ENCODE measurements at regions not wholly inside any gene's neighbourhood (a gene's known extent, or its start where the extent isn't known, plus 50 kb on each side); places are given as distances from the start of the nearest gene placed in this dataset.

DNA sequence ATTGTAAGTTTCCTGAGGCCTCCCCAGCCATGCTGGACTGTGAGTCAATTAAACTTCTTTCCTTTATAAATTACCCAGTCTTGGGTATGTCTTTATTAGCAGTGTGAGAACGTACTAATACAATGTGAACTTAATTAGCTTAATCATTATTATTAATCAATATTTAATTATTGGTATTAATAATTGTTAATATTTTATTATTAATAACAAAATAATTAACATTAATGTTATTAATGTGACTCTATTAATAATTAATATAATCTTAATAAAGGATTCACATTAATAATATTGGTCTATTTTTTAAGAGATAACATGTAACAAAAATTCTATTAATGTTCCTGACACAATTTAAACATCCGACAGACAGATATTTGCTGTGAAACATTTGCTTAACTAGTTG, 164.9 kb upstream of the ATF7IP start:
- ATAC-seq (no peak), DNase-seq (no peak)
- Mint-ChIP-seq H3K27me3 (peaks cover 3% of the 10 kb centered on the region), H3K9me3 (no peaks in the 10 kb centered on the region), H3K4me1 (ENCODE audit: low read depth) (no peaks in the 10 kb centered on the region), H3K27ac (no peak overlapping the region), H3K36me3 (ENCODE audit: low read depth) (no peaks in the 10 kb centered on the region), H3K4me3 (no peak overlapping the region)
- CTCF ChIA-PET = no interaction called here
- POLR2A ChIA-PET = no interaction called here
- no peak for TF ChIP-seq CTCF (IDR thresholded peaks at IDR 0.05)
- intact Hi-C loops (cut with micrococcal nuclease) = no loop called here

GRCh38 chr12:14201291-14201690, 164.2 kb upstream of the ATF7IP start:
- Mint-ChIP-seq H3K4me1 (ENCODE audit: low read depth) (no peaks in the 10 kb centered on the region), H3K4me3 (no peak overlapping the region), H3K27ac (no peak overlapping the region), H3K27me3 (peaks cover 3% of the 10 kb centered on the region), H3K36me3 (ENCODE audit: low read depth) (no peaks in the 10 kb centered on the region), H3K9me3 (no peaks in the 10 kb centered on the region)
- intact Hi-C loops (cut with micrococcal nuclease) = no loop called here
- POLR2A ChIA-PET = no interaction called here
- TF ChIP-seq CTCF (IDR thresholded peaks at IDR 0.05) = no peak
- no peak for ATAC-seq
- no peak for DNase-seq
- CTCF ChIA-PET = no interaction called here

GRCh38 chr12:14207905-14208551, 157.5 kb upstream of the ATF7IP start:
- DNase-seq = no peak
- H3K4me1 Mint-ChIP-seq (ENCODE audit: low read depth) = no peaks in the 10 kb centered on the region
- no peaks in the 10 kb centered on the region for H3K27me3 Mint-ChIP-seq
- POLR2A ChIA-PET = no interaction called here
- H3K27ac Mint-ChIP-seq = no peak overlapping the region
- no peaks in the 10 kb centered on the region for H3K9me3 Mint-ChIP-seq
- no peak overlapping the region for H3K4me3 Mint-ChIP-seq
- H3K36me3 Mint-ChIP-seq (ENCODE audit: low read depth) = no peaks in the 10 kb centered on the region
- ATAC-seq = no peak
- intact Hi-C loops (cut with micrococcal nuclease) = no loop called here
- TF ChIP-seq CTCF (IDR thresholded peaks at IDR 0.05) = no peak
- CTCF ChIA-PET = interaction anchor here (0.9 kb wide), 1 partner anchor 41 kb away, joined by 3 read pairs; no protein-coding TSS in a partner anchor

- no peaks in the 10 kb centered on the region for H3K36me3 Mint-ChIP-seq (ENCODE audit: low read depth)
- POLR2A ChIA-PET = no interaction called here
- peaks cover 8% of the 10 kb centered on the region for H3K4me1 Mint-ChIP-seq (ENCODE audit: low read depth)
- CTCF ChIA-PET = no interaction called here
- no peak for ATAC-seq
- intact Hi-C loops (cut with micrococcal nuclease) = no loop called here
- H3K27ac Mint-ChIP-seq = no peak overlapping the region
- no peaks in the 10 kb centered on the region for H3K9me3 Mint-ChIP-seq
- no peak for TF ChIP-seq CTCF (IDR thresholded peaks at IDR 0.05)
- no peak overlapping the region for H3K4me3 Mint-ChIP-seq
- H3K27me3 Mint-ChIP-seq = no peaks in the 10 kb centered on the region
- DNase-seq = no peak
Measured at GRCh38 chr12:14211947-14212387, 153.5 kb upstream of the ATF7IP start.

DNA sequence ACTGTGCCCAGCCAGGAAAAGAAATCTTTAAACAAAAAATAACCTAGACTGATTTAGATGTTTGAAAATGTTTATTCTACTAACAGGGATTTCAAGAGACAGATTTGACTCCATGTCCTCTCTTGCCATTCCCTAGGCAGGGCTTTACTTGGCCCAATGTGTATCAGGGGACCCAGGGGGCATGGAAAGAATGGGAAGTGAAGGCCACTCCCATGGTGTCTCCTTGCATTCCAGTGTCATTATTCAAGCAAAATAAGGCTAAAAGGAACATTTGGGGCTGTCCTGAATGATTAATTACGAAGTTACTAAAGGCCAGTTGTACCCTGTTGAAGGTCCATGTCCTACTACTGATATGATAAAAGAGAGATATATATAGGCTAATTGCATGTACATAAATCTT, 151.9 kb upstream of the ATF7IP start:
- H3K4me3 Mint-ChIP-seq = no peak overlapping the region
- ChIA-PET POLR2A (interaction anchor here (1.0 kb wide), 1 partner anchor 17 kb away, joined by 3 read pairs; no protein-coding TSS in a partner anchor), CTCF (interaction anchor here (1.2 kb wide), 1 partner anchor 46 kb away, joined by 4 read pairs; no protein-coding TSS in a partner anchor)
- intact Hi-C loops (cut with micrococcal nuclease) = no loop called here
- DNase-seq (no peak), ATAC-seq (no peak)
- no peak for TF ChIP-seq CTCF (IDR thresholded peaks at IDR 0.05)
- peaks cover 1% of the 10 kb centered on the region for H3K36me3 Mint-ChIP-seq (ENCODE audit: low read depth)
- H3K4me1 Mint-ChIP-seq (ENCODE audit: low read depth) = peaks cover 16% of the 10 kb centered on the region
- peaks cover 3% of the 10 kb centered on the region for H3K9me3 Mint-ChIP-seq
- H3K27me3 Mint-ChIP-seq = no peaks in the 10 kb centered on the region
- H3K27ac Mint-ChIP-seq = no peak overlapping the region

Measured in activated CD8-positive, alpha-beta T cell treated with anti-CD3 and anti-CD28 coated beads for 36 hours (primary cell).